Neural progenitor cell (in vitro differentiated cells): ENCODE measurements at regions not wholly inside any gene's neighbourhood (a gene's known extent, or its start where the extent isn't known, plus 50 kb on each side); places are given as distances from the start of the nearest gene placed in this dataset.

Experiments
- DNase-seq: peaks from one replicate; pipeline ENCODE4 v3.0.0-alpha.2; 2016; ENCODE audit warnings: low spot score
- H2AFZ ChIP-seq: fragments of 200-600 bp; sonication (generic); replicated peaks from 2 replicates; pipeline ENCODE4 v1.6.1; 2016; ENCODE audit warnings: antibody characterized with exemption
- H3F3A ChIP-seq: fragments of 200-600 bp; sonication (generic); 2 replicates; pipeline ENCODE4 v1.6.1; 2016; ENCODE audit warnings: antibody characterized with exemption, low read depth
- H3K27ac ChIP-seq: fragments of 200-600 bp; sonication (generic); 2 replicates; pipeline ENCODE4 v1.5.1; 2016; ENCODE audit warnings: mild to moderate bottlenecking
- H3K27me3 ChIP-seq: fragments of 200-600 bp; sonication (generic); 2 replicates; pipeline ENCODE4 v1.6.1; 2016; ENCODE audit warnings: mild to moderate bottlenecking, moderate library complexity
- H3K36me3 ChIP-seq: fragments of 200-600 bp; sonication (generic); 2 replicates; pipeline ENCODE4 v1.5.1; 2016
- H3K4me1 ChIP-seq: fragments of 200-600 bp; sonication (generic); 2 replicates; pipeline ENCODE4 v1.6.1; 2016; ENCODE audit warnings: mixed run types
- H3K4me2 ChIP-seq: fragments of 200-600 bp; sonication (generic); 2 replicates; pipeline ENCODE4 v1.6.1; 2016
- H3K4me3 ChIP-seq: fragments of 200-600 bp; sonication (generic); 2 replicates; pipeline ENCODE4 v1.5.1; 2016
- H3K79me2 ChIP-seq: fragments of 200-600 bp; sonication (generic); 2 replicates; pipeline ENCODE4 v1.6.1; 2016; ENCODE audit warnings: low read depth
- H3K9ac ChIP-seq: fragments of 200-600 bp; sonication (generic); 2 replicates; pipeline ENCODE4 v1.6.1; 2016
- H3K9me3 ChIP-seq: fragments of 200-600 bp; sonication (generic); 2 replicates; pipeline ENCODE4 v1.5.1; 2016; ENCODE audit warnings: low read depth
- H4K20me1 ChIP-seq: fragments of 200-600 bp; sonication (generic); 2 replicates; pipeline ENCODE4 v1.6.1; 2016; ENCODE audit warnings: low read depth
- H3K27ac Mint-ChIP-seq: 3 replicates; pipeline ENCODE4 v1.8.0; 2021; ENCODE audit warnings: mixed read lengths
- H3K27me3 Mint-ChIP-seq: 2 replicates; pipeline ENCODE4 v1.8.0; 2022; ENCODE audit warnings: low read depth, mild to moderate bottlenecking, inconsistent platforms, moderate library complexity, mixed read lengths; ENCODE audit not compliant: insufficient read depth
- H3K36me3 Mint-ChIP-seq: 3 replicates; pipeline ENCODE4 v1.8.0; 2021; ENCODE audit warnings: mixed read lengths
- H3K4me1 Mint-ChIP-seq: 3 replicates; pipeline ENCODE4 v1.8.0; 2021; ENCODE audit warnings: mixed read lengths
- H3K4me3 Mint-ChIP-seq: 3 replicates; pipeline ENCODE4 v1.8.0; 2021; ENCODE audit warnings: mild to moderate bottlenecking, moderate library complexity, mixed read lengths
- H3K9me3 Mint-ChIP-seq: 3 replicates; pipeline ENCODE4 v1.8.0; 2020; ENCODE audit warnings: mixed read lengths
- EZH2 ChIP-seq: fragments of 200-600 bp; sonication (generic); IDR thresholded peaks from 2 replicates; pipeline ENCODE4 v1.6.1; 2017; ENCODE audit warnings: antibody characterized with exemption, mild to moderate bottlenecking, moderate library complexity
- EZH2phosphoT487 ChIP-seq: fragments of 200-600 bp; sonication (generic); IDR thresholded peaks from 2 replicates; pipeline ENCODE4 v1.6.1; 2017; ENCODE audit warnings: antibody characterized with exemption
- TF ChIP-seq, protein P1 (sequence below): fragments of 200-600 bp; sonication (generic); IDR thresholded peaks from 2 replicates; pipeline ENCODE4 v1.5.1; 2017; ENCODE audit warnings: antibody characterized with exemption, mild to moderate bottlenecking

DNA sequence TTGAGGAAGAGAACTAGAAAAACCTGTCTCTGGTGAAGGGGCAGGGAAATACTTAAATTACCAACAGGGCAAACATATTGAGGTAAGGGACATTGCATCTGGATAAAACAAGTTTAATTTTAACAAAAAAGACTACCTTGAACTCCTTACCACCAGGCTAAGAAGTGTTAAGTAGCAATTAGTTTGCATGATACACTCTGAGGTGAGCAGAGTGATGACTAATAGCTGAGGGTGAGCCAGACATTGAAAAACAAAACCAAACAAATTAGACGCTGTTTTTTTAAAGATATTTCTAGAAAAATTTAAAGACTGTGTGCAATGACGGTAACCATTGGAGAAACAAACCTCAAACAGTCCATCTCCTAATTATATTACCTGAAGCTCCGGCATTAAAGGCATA, 105.9 kb downstream of the ANKRD7 start:
- no peaks in the 10 kb centered on the region for H3K79me2 ChIP-seq
- TF ChIP-seq, protein P1, sequence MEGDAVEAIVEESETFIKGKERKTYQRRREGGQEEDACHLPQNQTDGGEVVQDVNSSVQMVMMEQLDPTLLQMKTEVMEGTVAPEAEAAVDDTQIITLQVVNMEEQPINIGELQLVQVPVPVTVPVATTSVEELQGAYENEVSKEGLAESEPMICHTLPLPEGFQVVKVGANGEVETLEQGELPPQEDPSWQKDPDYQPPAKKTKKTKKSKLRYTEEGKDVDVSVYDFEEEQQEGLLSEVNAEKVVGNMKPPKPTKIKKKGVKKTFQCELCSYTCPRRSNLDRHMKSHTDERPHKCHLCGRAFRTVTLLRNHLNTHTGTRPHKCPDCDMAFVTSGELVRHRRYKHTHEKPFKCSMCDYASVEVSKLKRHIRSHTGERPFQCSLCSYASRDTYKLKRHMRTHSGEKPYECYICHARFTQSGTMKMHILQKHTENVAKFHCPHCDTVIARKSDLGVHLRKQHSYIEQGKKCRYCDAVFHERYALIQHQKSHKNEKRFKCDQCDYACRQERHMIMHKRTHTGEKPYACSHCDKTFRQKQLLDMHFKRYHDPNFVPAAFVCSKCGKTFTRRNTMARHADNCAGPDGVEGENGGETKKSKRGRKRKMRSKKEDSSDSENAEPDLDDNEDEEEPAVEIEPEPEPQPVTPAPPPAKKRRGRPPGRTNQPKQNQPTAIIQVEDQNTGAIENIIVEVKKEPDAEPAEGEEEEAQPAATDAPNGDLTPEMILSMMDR, result no peak
- no peak for TF ChIP-seq EZH2phosphoT487
- TF ChIP-seq EZH2, result no peak

DNA sequence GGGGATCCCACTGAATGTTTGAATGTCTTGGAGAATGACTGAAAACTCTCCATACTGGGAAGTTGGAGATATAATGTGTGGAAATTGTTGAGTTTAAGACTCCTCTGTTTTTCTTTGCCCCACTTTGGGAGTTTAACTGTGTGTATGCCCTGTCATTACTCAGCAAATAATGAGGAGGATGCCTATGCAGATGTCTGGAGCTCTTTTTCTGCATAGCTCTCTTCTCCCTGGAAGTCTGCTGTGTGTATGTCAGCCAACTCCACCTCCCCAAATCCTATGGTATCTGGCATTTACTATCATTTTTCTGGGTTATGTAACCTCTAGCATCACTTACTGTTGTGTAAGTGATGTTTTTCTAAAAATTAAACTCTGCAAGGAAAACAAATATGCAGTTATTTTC, 122.2 kb downstream of the ANKRD7 start:
- Histone ChIP-seq H3F3A (no peaks in the 10 kb centered on the region), H3K9ac (no peak overlapping the region), H4K20me1 (no peaks in the 10 kb centered on the region), H3K4me2 (no peak overlapping the region), H3K27me3 (no peaks in the 10 kb centered on the region), H3K4me1 (no peaks in the 10 kb centered on the region), H3K4me3 (no peak overlapping the region), H3K36me3 (no peaks in the 10 kb centered on the region), H3K79me2 (no peaks in the 10 kb centered on the region), H2AFZ (no peak overlapping the region), H3K27ac (no peak overlapping the region), H3K9me3 (no peaks in the 10 kb centered on the region)
- DNase-seq, result no peak
- H3K9me3 Mint-ChIP-seq, result no peaks in the 10 kb centered on the region
- no peaks in the 10 kb centered on the region for H3K27me3 Mint-ChIP-seq
- no peak overlapping the region for H3K4me3 Mint-ChIP-seq
- H3K27ac Mint-ChIP-seq, result no peak overlapping the region
- H3K4me1 Mint-ChIP-seq, result no peaks in the 10 kb centered on the region
- no peaks in the 10 kb centered on the region for H3K36me3 Mint-ChIP-seq
- TF ChIP-seq, protein P1, result no peak
- TF ChIP-seq EZH2 (no peak), EZH2phosphoT487 (no peak)

More for the DNA sequence above, 105.9 kb downstream of the ANKRD7 start:
- Mint-ChIP-seq H3K36me3 (no peaks in the 10 kb centered on the region), H3K27me3 (peaks cover 2% of the 10 kb centered on the region), H3K4me3 (no peak overlapping the region), H3K9me3 (no peaks in the 10 kb centered on the region), H3K4me1 (no peaks in the 10 kb centered on the region), H3K27ac (no peak overlapping the region)
- Histone ChIP-seq H3F3A (no peaks in the 10 kb centered on the region), H4K20me1 (no peaks in the 10 kb centered on the region), H3K27ac (no peak overlapping the region), H3K9me3 (no peaks in the 10 kb centered on the region), H3K9ac (no peak overlapping the region), H3K4me1 (no peaks in the 10 kb centered on the region), H3K4me2 (no peak overlapping the region), H3K4me3 (no peak overlapping the region), H3K27me3 (no peaks in the 10 kb centered on the region), H2AFZ (no peak overlapping the region), H3K36me3 (no peaks in the 10 kb centered on the region)
- no peak for DNase-seq

DNA sequence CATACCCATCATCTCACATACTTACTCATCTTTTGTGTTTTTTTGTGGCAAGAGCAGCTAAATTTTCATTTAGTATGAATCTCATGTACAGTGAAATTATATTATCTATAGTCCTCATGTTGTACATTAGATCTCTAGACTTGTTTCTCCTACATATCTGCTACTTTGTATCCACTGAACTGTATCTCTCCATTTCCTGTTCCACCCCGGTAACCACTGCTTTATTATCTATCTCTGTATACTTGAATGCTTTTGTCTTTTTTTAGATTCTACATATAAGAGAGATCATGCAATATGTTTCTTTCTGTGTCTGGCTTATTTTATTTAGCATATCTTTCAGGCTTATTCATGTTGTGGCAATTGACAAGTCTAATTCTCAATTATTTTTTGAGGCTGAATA, 125.1 kb downstream of the ANKRD7 start:
- no peaks in the 10 kb centered on the region for H3K36me3 ChIP-seq
- Mint-ChIP-seq H3K27me3 (no peaks in the 10 kb centered on the region), H3K9me3 (no peaks in the 10 kb centered on the region), H3K36me3 (no peaks in the 10 kb centered on the region), H3K4me1 (no peaks in the 10 kb centered on the region), H3K27ac (no peak overlapping the region), H3K4me3 (no peak overlapping the region)
- H3K9me3 ChIP-seq, result no peaks in the 10 kb centered on the region
- no peak overlapping the region for H3K4me3 ChIP-seq
- H3F3A ChIP-seq, result no peaks in the 10 kb centered on the region
- H3K79me2 ChIP-seq, result no peaks in the 10 kb centered on the region
- no peak overlapping the region for H3K4me2 ChIP-seq
- no peak for DNase-seq
- no peak overlapping the region for H3K9ac ChIP-seq
- TF ChIP-seq EZH2phosphoT487 (no peak), EZH2 (no peak)
- TF ChIP-seq, protein P1, result no peak
- H3K27ac ChIP-seq, result no peak overlapping the region
- no peaks in the 10 kb centered on the region for H3K4me1 ChIP-seq
- H3K27me3 ChIP-seq, result no peaks in the 10 kb centered on the region
- no peak overlapping the region for H2AFZ ChIP-seq
- no peaks in the 10 kb centered on the region for H4K20me1 ChIP-seq
